H1 (cell line): ENCODE measurements at regions not wholly inside any gene's neighbourhood (a gene's known extent, or its start where the extent isn't known, plus 50 kb on each side); places are given as distances from the start of the nearest gene placed in this dataset.

Experiments used
- MAX ChIP-seq: IDR thresholded peaks from 2 replicates; pipeline ENCODE4 v1.6.1; 2012; ENCODE audit warnings: inconsistent platforms
- YY1 ChIP-seq: IDR thresholded peaks from 2 replicates; pipeline ENCODE4 v1.6.1; 2011; ENCODE audit warnings: low read depth, mild to moderate bottlenecking, low read length
- TF ChIP-seq, protein P1 (sequence below), 3 experiments: IDR thresholded peaks; 1 replicate in 2 of 3; 2 replicates in 1 of 3; pipeline versions ENCODE4 v1.5.1 to v1.6.1; 2011; ENCODE audit warnings: low read length in 3 of 3, mild to moderate bottlenecking in 3 of 3, inconsistent platforms in 2 of 3, low read depth in 1 of 3, moderate library complexity in 1 of 3; ENCODE audit not compliant: insufficient read depth in 1 of 3; ENCODE audit errors: control extremely low read depth in 1 of 3

DNA sequence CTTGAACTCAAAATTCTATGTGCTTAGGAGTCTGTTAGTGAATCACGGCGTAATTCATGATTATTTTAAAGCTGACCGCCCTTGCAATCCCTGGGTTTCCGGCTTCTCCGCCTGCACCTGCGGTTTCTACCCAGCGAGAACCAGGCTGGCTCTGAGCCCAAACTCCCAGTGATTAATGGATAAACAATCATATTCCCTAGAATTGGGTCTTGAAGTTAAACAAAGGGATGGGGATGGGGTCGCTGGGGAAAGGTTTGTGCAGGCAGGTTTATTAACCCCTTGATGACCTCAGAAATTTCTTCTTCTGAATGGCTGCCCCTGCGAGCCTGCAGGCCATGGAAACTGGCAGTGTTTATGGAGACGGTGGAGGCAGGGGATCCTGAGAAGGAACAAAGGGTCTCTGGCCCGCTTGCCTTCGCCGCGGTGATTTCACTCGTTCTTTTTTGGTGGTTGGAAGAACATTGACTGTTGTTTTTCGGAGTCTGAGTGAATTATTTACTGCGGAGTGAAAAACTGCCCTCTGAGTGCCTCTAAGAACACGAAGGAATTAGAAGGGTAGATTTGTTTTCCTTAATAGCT lies 1000.3 kb downstream of the BRD1 start (continued):
- TF ChIP-seq MAX (no peak), YY1 (no peak)
- TF ChIP-seq, protein P1, sequence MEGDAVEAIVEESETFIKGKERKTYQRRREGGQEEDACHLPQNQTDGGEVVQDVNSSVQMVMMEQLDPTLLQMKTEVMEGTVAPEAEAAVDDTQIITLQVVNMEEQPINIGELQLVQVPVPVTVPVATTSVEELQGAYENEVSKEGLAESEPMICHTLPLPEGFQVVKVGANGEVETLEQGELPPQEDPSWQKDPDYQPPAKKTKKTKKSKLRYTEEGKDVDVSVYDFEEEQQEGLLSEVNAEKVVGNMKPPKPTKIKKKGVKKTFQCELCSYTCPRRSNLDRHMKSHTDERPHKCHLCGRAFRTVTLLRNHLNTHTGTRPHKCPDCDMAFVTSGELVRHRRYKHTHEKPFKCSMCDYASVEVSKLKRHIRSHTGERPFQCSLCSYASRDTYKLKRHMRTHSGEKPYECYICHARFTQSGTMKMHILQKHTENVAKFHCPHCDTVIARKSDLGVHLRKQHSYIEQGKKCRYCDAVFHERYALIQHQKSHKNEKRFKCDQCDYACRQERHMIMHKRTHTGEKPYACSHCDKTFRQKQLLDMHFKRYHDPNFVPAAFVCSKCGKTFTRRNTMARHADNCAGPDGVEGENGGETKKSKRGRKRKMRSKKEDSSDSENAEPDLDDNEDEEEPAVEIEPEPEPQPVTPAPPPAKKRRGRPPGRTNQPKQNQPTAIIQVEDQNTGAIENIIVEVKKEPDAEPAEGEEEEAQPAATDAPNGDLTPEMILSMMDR (IDR thresholded peaks at IDR 0.05; ENCODE audit: control extremely low read depth in 1 of 3, insufficient read depth in 1 of 3, low read depth in 1 of 3, low read length in 3 of 3): no peak
